Thoracic aorta (tissue), 2 donors: ENCODE measurements at regions not wholly inside any gene's neighbourhood (a gene's known extent, or its start where the extent isn't known, plus 50 kb on each side); places are given as distances from the start of the nearest gene placed in this dataset.
"Not testable (repeated sequence)": the region's sequence is repeated elsewhere in the genome, so short reads cannot be mapped to it uniquely, and the experiment has no call there.

Source experiments
- ATAC-seq: fragments of 150-250 bp; one replicate; pipeline ENCODE4 v1.8.0; 2017; ENCODE audit warnings: low read depth; ENCODE audit not compliant: insufficient number of reproducible peaks, low FRiP score
- DNase-seq: peaks from one replicate; pipeline ENCODE4 v3.0.0-alpha.2; 2020; ENCODE audit warnings: low spot score
- H3K27ac ChIP-seq, 2 donors: fragments of 200-600 bp; sonication (generic); 1 replicate in 1 of 2; 2 replicates in 1 of 2; pipeline ENCODE4 v1.5.1; 2016; ENCODE audit warnings: mild to moderate bottlenecking in 2 of 2, moderate library complexity in 2 of 2
- H3K27me3 ChIP-seq: fragments of 200-600 bp; sonication (generic); replicated peaks from 2 replicates; pipeline ENCODE4 v1.6.0; 2016; ENCODE audit warnings: mild to moderate bottlenecking; ENCODE audit not compliant: insufficient read depth
- H3K36me3 ChIP-seq: fragments of 200-600 bp; sonication (generic); one replicate; pipeline ENCODE4 v1.5.1; 2016
- H3K4me1 ChIP-seq, 2 donors: fragments of 200-600 bp; sonication (generic); 1 replicate in 1 of 2; 2 replicates in 1 of 2; pipeline versions ENCODE4 v1.5.1 to v1.6.0; 2016; ENCODE audit warnings: low read depth in 2 of 2, mild to moderate bottlenecking in 1 of 2; ENCODE audit not compliant: control insufficient read depth in 1 of 2
- H3K4me3 ChIP-seq: fragments of 200-600 bp; sonication (generic); 2 replicates; pipeline ENCODE4 v1.5.1; 2016; ENCODE audit warnings: mild to moderate bottlenecking
- H3K9me3 ChIP-seq: fragments of 200-600 bp; sonication (generic); 2 replicates; pipeline ENCODE4 v1.5.1; 2016
- TF ChIP-seq, protein P1 (sequence below): fragments of 200-600 bp; sonication (generic); IDR thresholded peaks from one replicate; pipeline ENCODE4 v1.5.1; 2019; ENCODE audit warnings: antibody characterized with exemption

GRCh38 chr10:8337332-8337651 is 282.8 kb downstream of the GATA3 start:
- H3K27ac ChIP-seq = no peak overlapping the region
- H3K36me3 ChIP-seq = no peaks in the 10 kb centered on the region
- DNase-seq = no peak
- TF ChIP-seq, protein P1, sequence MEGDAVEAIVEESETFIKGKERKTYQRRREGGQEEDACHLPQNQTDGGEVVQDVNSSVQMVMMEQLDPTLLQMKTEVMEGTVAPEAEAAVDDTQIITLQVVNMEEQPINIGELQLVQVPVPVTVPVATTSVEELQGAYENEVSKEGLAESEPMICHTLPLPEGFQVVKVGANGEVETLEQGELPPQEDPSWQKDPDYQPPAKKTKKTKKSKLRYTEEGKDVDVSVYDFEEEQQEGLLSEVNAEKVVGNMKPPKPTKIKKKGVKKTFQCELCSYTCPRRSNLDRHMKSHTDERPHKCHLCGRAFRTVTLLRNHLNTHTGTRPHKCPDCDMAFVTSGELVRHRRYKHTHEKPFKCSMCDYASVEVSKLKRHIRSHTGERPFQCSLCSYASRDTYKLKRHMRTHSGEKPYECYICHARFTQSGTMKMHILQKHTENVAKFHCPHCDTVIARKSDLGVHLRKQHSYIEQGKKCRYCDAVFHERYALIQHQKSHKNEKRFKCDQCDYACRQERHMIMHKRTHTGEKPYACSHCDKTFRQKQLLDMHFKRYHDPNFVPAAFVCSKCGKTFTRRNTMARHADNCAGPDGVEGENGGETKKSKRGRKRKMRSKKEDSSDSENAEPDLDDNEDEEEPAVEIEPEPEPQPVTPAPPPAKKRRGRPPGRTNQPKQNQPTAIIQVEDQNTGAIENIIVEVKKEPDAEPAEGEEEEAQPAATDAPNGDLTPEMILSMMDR = no peak
- ATAC-seq = no peak
- no peaks in the 10 kb centered on the region for H3K27me3 ChIP-seq
- peaks cover 0 to 5% of the 10 kb centered on the region in 2 donors for H3K4me1 ChIP-seq
- H3K4me3 ChIP-seq = no peak overlapping the region
- no peaks in the 10 kb centered on the region for H3K9me3 ChIP-seq

GRCh38 chr10:8338177-8338766 is 283.8 kb downstream of the GATA3 start:
- TF ChIP-seq, protein P1 = no peak
- H3K27ac ChIP-seq = no peak overlapping the region
- ATAC-seq (no peak), DNase-seq (no peak)
- no peaks in the 10 kb centered on the region for H3K4me1 ChIP-seq
- no peaks in the 10 kb centered on the region for H3K36me3 ChIP-seq
- no peak overlapping the region for H3K4me3 ChIP-seq
- no peaks in the 10 kb centered on the region for H3K27me3 ChIP-seq
- no peaks in the 10 kb centered on the region for H3K9me3 ChIP-seq

GRCh38 chr10:8344756-8345155 is 290.3 kb downstream of the GATA3 start:
- H3K27ac ChIP-seq = no peak overlapping the region
- no peak for DNase-seq
- H3K36me3 ChIP-seq = no peaks in the 10 kb centered on the region
- no peaks in the 10 kb centered on the region for H3K4me1 ChIP-seq
- no peaks in the 10 kb centered on the region for H3K9me3 ChIP-seq
- ATAC-seq = no peak
- no peaks in the 10 kb centered on the region for H3K27me3 ChIP-seq
- H3K4me3 ChIP-seq = no peak overlapping the region
- TF ChIP-seq, protein P1 = no peak

GRCh38 chr10:8346861-8347260 is 292.4 kb downstream of the GATA3 start:
- no peak overlapping the region for H3K4me3 ChIP-seq
- no peaks in the 10 kb centered on the region for H3K4me1 ChIP-seq
- ATAC-seq (no peak), DNase-seq (no peak)
- H3K36me3 ChIP-seq = no peaks in the 10 kb centered on the region
- no peaks in the 10 kb centered on the region for H3K9me3 ChIP-seq
- TF ChIP-seq, protein P1 = no peak
- no peaks in the 10 kb centered on the region for H3K27me3 ChIP-seq
- H3K27ac ChIP-seq = no peak overlapping the region

DNA sequence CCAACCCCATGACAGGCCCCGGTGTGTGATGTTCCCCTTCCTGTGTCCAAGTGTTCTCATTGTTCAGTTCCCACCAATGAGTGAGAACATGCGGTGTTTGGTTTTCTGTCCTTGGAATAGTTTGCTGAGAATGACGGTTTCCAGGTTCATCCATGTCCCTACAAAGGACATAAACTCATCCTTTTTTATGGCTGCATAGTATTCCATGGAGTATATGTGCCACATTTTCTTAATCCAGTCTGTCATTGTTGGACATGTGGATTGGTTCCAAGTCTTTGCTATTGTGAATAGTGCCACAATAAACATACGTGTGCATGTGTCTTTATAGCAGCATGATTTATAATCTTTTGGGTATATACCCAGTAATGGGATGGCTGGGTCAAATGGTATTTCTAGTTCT is 293.1 kb downstream of the GATA3 start:
- H3K27ac ChIP-seq, H3K4me3 ChIP-seq, DNase-seq, H3K9me3 ChIP-seq, H3K4me1 ChIP-seq, H3K36me3 ChIP-seq, H3K27me3 ChIP-seq, ATAC-seq: not testable (repeated sequence)

GRCh38 chr10:8349610-8350249 is 295.2 kb downstream of the GATA3 start:
- DNase-seq = no peak
- no peaks in the 10 kb centered on the region for H3K36me3 ChIP-seq
- no peak overlapping the region for H3K27ac ChIP-seq
- no peak overlapping the region for H3K4me3 ChIP-seq
- H3K4me1 ChIP-seq = no peaks in the 10 kb centered on the region
- H3K27me3 ChIP-seq = no peaks in the 10 kb centered on the region
- no peaks in the 10 kb centered on the region for H3K9me3 ChIP-seq
- TF ChIP-seq, protein P1 = no peak
- ATAC-seq = no peak
